CD4-positive, alpha-beta T cell (primary cell): ENCODE measurements at regions not wholly inside any gene's neighbourhood (a gene's known extent, or its start where the extent isn't known, plus 50 kb on each side); places are given as distances from the start of the nearest gene placed in this dataset.

Experiments
- ATAC-seq: fragments of 200-7000 bp; cut with Tn5 transposase; one replicate; pipeline ENCODE4 v1.10.0; 2022; ENCODE audit warnings: mild to moderate bottlenecking; ENCODE audit not compliant: poor library complexity
- CTCF ChIA-PET: fragments of 350-600 bp; sonication (Branson Sonifier 250); formaldehyde crosslinking; loops from one replicate; lab custom pipeline; 2021; ENCODE audit warnings: antibody characterized with exemption, inconsistent platforms; lab: Charles Lee
- POLR2A ChIA-PET: fragments of 350-600 bp; sonication (Branson Sonifier 250); formaldehyde crosslinking; loops from one replicate; lab custom pipeline; 2021; ENCODE audit warnings: antibody characterized with exemption, inconsistent platforms; lab: Charles Lee
- DNase-seq, 14 experiments: peaks; one replicate each; pipeline ENCODE4 v3.0.0-alpha.2; 2013 to 2020; ENCODE audit warnings: mixed read lengths in 2 of 14
- H3K27ac ChIP-seq, 2 donors: one replicate each; pipeline versions ENCODE4 v1.5.1 to v1.7.0; 2013; ENCODE audit warnings: low read length in 2 of 2, low read depth in 1 of 2, mild to moderate bottlenecking in 1 of 2
- H3K27me3 ChIP-seq, 2 experiments: 1 replicate in 1 of 2; 2 replicates in 1 of 2; pipeline versions ENCODE4 v1.6.1 to v1.7.0; 2013; ENCODE audit warnings: low read length in 2 of 2, control low read depth in 1 of 2, mild to moderate bottlenecking in 1 of 2, moderate library complexity in 1 of 2; ENCODE audit not compliant: insufficient read depth in 2 of 2, control insufficient read depth in 1 of 2
- H3K36me3 ChIP-seq: one replicate; pipeline ENCODE4 v1.6.1; 2013; ENCODE audit warnings: low read length, control low read depth; ENCODE audit not compliant: insufficient read depth
- H3K4me1 ChIP-seq: one replicate; pipeline ENCODE4 v1.6.1; 2013; ENCODE audit warnings: low read length, control low read depth; ENCODE audit not compliant: insufficient read depth
- H3K4me3 ChIP-seq: one replicate; pipeline ENCODE4 v1.5.1; 2013; ENCODE audit warnings: mild to moderate bottlenecking, low read length, moderate library complexity
- H3K9me3 ChIP-seq, 2 experiments: 1 replicate in 1 of 2; 2 replicates in 1 of 2; pipeline versions ENCODE4 v1.6.1 to v1.7.0; 2013; ENCODE audit warnings: low read length in 2 of 2, mild to moderate bottlenecking in 2 of 2, control low read depth in 1 of 2, moderate library complexity in 1 of 2; ENCODE audit not compliant: control insufficient read depth in 1 of 2, insufficient read depth in 1 of 2
- H3K27ac Mint-ChIP-seq: one replicate; pipeline ENCODE4 v1.8.0; 2020; ENCODE audit warnings: mixed read lengths
- H3K27me3 Mint-ChIP-seq: one replicate; pipeline ENCODE4 v1.8.0; 2021; ENCODE audit warnings: mixed read lengths
- H3K36me3 Mint-ChIP-seq: one replicate; pipeline ENCODE4 v1.8.0; 2021; ENCODE audit warnings: low read depth, mixed read lengths
- H3K4me1 Mint-ChIP-seq: one replicate; pipeline ENCODE4 v1.8.0; 2021; ENCODE audit warnings: low read depth, mixed read lengths
- H3K4me3 Mint-ChIP-seq: one replicate; pipeline ENCODE4 v1.8.0; 2020; ENCODE audit warnings: mild to moderate bottlenecking, mixed read lengths
- H3K9me3 Mint-ChIP-seq: one replicate; pipeline ENCODE4 v1.8.0; 2020; ENCODE audit warnings: mixed read lengths
- intact Hi-C, 2 experiments: fragments of 100-400 bp; cut with DNase I in 1 of 2; cut with micrococcal nuclease in 1 of 2; formaldehyde crosslinking; loops; one replicate each; pipeline versions ENCODE4 v1.15.1 to v1.9.0; 2023 to 2025; cut with DNase I, micrococcal nuclease
- TF ChIP-seq, protein P1 (sequence below): fragments of 200-600 bp; IDR thresholded peaks from one replicate; pipeline ENCODE4 v1.8.0; 2022; ENCODE audit warnings: antibody characterized with exemption, mild to moderate bottlenecking

- ChIA-PET CTCF (no interaction called here), POLR2A (no interaction called here)
- no peak overlapping the region for H3K4me3 ChIP-seq
- Mint-ChIP-seq H3K9me3 (peaks cover 8% of the 10 kb centered on the region), H3K36me3 (no peaks in the 10 kb centered on the region), H3K4me3 (no peak overlapping the region), H3K27ac (no peak overlapping the region), H3K4me1 (no peaks in the 10 kb centered on the region), H3K27me3 (no peaks in the 10 kb centered on the region)
- H3K27me3 ChIP-seq = no peaks in the 10 kb centered on the region
- TF ChIP-seq, protein P1, sequence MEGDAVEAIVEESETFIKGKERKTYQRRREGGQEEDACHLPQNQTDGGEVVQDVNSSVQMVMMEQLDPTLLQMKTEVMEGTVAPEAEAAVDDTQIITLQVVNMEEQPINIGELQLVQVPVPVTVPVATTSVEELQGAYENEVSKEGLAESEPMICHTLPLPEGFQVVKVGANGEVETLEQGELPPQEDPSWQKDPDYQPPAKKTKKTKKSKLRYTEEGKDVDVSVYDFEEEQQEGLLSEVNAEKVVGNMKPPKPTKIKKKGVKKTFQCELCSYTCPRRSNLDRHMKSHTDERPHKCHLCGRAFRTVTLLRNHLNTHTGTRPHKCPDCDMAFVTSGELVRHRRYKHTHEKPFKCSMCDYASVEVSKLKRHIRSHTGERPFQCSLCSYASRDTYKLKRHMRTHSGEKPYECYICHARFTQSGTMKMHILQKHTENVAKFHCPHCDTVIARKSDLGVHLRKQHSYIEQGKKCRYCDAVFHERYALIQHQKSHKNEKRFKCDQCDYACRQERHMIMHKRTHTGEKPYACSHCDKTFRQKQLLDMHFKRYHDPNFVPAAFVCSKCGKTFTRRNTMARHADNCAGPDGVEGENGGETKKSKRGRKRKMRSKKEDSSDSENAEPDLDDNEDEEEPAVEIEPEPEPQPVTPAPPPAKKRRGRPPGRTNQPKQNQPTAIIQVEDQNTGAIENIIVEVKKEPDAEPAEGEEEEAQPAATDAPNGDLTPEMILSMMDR = no peak
- ATAC-seq (no peak), DNase-seq (no peak)
- intact Hi-C loops = no loop called here
- H3K36me3 ChIP-seq = no peaks in the 10 kb centered on the region
- H3K27ac ChIP-seq = no peak overlapping the region
- no peaks in the 10 kb centered on the region for H3K9me3 ChIP-seq
- no peaks in the 10 kb centered on the region for H3K4me1 ChIP-seq
Measured at GRCh38 chr2:117406443-117406842, 408.0 kb upstream of the DDX18 start.

- Mint-ChIP-seq H3K36me3 (no peaks in the 10 kb centered on the region), H3K4me3 (no peak overlapping the region), H3K4me1 (no peaks in the 10 kb centered on the region), H3K27me3 (no peaks in the 10 kb centered on the region), H3K9me3 (peaks cover 8% of the 10 kb centered on the region), H3K27ac (no peak overlapping the region)
- H3K4me1 ChIP-seq = no peaks in the 10 kb centered on the region
- CTCF ChIA-PET = no interaction called here
- H3K27ac ChIP-seq = no peak overlapping the region
- no peaks in the 10 kb centered on the region for H3K27me3 ChIP-seq
- H3K36me3 ChIP-seq = no peaks in the 10 kb centered on the region
- POLR2A ChIA-PET = no interaction called here
- DNase-seq (no peak), ATAC-seq (no peak)
- peaks cover 0 to 2% of the 10 kb centered on the region in 2 experiments for H3K9me3 ChIP-seq
- no peak overlapping the region for H3K4me3 ChIP-seq
- intact Hi-C loops = no loop called here
- TF ChIP-seq, protein P1 = no peak
Measured at GRCh38 chr2:117407746-117408145, 406.7 kb upstream of the DDX18 start.

DNA sequence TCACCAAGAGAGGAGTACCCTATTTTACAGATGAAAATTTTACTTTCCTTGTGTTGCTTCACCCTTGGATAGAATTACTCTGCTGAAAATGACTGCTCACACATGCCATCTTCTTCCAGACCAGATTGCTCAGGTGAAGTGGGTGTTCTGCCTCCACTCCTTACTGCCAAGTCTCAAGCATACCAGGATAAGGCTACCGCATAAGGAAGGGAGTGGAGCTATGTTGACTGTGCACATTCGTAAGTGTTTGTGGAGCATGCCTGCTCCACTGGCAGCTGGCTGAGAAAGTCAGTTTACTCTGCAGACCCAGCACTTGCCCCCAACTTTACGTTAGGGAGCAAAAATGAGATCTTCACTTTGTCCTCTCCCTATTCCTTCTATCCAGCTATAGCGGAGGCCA lies 405.0 kb upstream of the DDX18 start:
- TF ChIP-seq, protein P1 = no peak
- no peak for DNase-seq
- no peaks in the 10 kb centered on the region for H3K4me1 ChIP-seq
- no peaks in the 10 kb centered on the region for H3K36me3 ChIP-seq
- ChIA-PET CTCF (no interaction called here), POLR2A (no interaction called here)
- Mint-ChIP-seq H3K4me1 (no peaks in the 10 kb centered on the region), H3K9me3 (peaks cover 8% of the 10 kb centered on the region), H3K36me3 (no peaks in the 10 kb centered on the region), H3K27me3 (no peaks in the 10 kb centered on the region), H3K4me3 (no peak overlapping the region), H3K27ac (no peak overlapping the region)
- H3K4me3 ChIP-seq = no peak overlapping the region
- no peaks in the 10 kb centered on the region for H3K27me3 ChIP-seq
- no peak overlapping the region for H3K27ac ChIP-seq
- ATAC-seq = no peak
- peaks cover 0 to 3% of the 10 kb centered on the region in 2 experiments for H3K9me3 ChIP-seq
- intact Hi-C loops = no loop called here
